ENCODE measurements at regions not wholly inside any gene's neighbourhood (a gene's known extent, or its start where the extent isn't known, plus 50 kb on each side); places are given as distances from the start of the nearest gene placed in this dataset.

DNA sequence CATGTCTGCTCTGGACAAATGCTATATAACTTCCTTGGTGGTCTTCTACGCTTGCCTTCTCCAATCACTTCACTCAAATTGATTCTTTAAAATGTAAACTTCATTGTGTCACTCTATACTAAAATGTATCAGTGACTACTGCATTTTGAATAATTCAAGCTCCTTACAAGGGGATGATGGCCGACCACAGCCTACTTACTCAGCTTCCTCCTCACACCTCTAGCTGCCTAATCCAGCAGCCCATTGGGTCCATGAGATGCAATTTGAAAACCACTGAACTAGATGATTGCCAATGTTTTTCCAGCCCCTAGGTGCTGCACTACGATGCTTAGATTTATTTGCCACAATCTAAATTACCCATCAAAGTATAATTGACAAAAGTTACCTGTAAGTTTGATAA lies 120.7 kb downstream of the CTAGE1 start:
- TF ChIP-seq POLR2AphosphoS5 (IDR thresholded peaks at IDR 0.05; ENCODE audit: low read depth, low read length): no peak
- no peak for TF ChIP-seq SIN3A (IDR thresholded peaks at IDR 0.05; ENCODE audit: borderline replicate concordance, insufficient read depth, low read length)
